Keratinocyte (primary cell): ENCODE measurements at regions not wholly inside any gene's neighbourhood (a gene's known extent, or its start where the extent isn't known, plus 50 kb on each side); places are given as distances from the start of the nearest gene placed in this dataset.

ENCODE experiments used
- DNase-seq: peaks from one replicate; pipeline ENCODE4 v3.0.0-alpha.2; 2011; ENCODE audit warnings: low read depth, missing footprints, low spot score
- FAIRE-seq: peaks from 2 replicates; lab custom pipeline; 2011; peaks lifted over from hg19 to GRCh38; lab: Jason Lieb, UNC
- H2AFZ ChIP-seq: 2 replicates; pipeline ENCODE4 v1.6.0; 2012; ENCODE audit warnings: low read length, control low read depth, inconsistent platforms; ENCODE audit not compliant: control insufficient read depth
- H3K27ac ChIP-seq: 2 replicates; pipeline ENCODE4 v1.5.1; 2011; ENCODE audit warnings: low read length; ENCODE audit not compliant: control insufficient read depth, insufficient read depth
- H3K27me3 ChIP-seq: 3 replicates; pipeline ENCODE4 v1.6.0; 2011; ENCODE audit warnings: low read length; ENCODE audit not compliant: control insufficient read depth, insufficient read depth; ENCODE audit errors: extremely low read depth
- H3K36me3 ChIP-seq, 2 experiments: 2 replicates in 1 of 2; 3 replicates in 1 of 2; pipeline ENCODE4 v1.5.1; 2011; ENCODE audit warnings: low read length in 2 of 2, mild to moderate bottlenecking in 1 of 2; ENCODE audit not compliant: control insufficient read depth in 2 of 2, insufficient read depth in 2 of 2; ENCODE audit errors: extremely low read depth in 1 of 2
- H3K4me1 ChIP-seq: 3 replicates; pipeline ENCODE4 v1.5.1; 2011; ENCODE audit warnings: low read length; ENCODE audit not compliant: control insufficient read depth, insufficient read depth; ENCODE audit errors: extremely low read depth
- H3K4me2 ChIP-seq: 3 replicates; pipeline ENCODE4 v1.6.0; 2011; ENCODE audit warnings: low read depth, low read length; ENCODE audit not compliant: control insufficient read depth, insufficient read depth; ENCODE audit errors: extremely low read depth
- H3K4me3 ChIP-seq, 3 experiments: fragments of 200-600 bp in 1 of 3; sonication (generic) in 1 of 3; 2 replicates in 2 of 3; 3 replicates in 1 of 3; pipeline ENCODE4 v1.5.1; 2011 to 2016; ENCODE audit warnings: low read length in 3 of 3, mild to moderate bottlenecking in 3 of 3, control low read depth in 2 of 3, inconsistent platforms in 1 of 3, low read depth in 1 of 3, mixed read lengths in 1 of 3, mixed run types in 1 of 3, moderate library complexity in 1 of 3; ENCODE audit not compliant: control insufficient read depth in 2 of 3, insufficient read depth in 2 of 3; ENCODE audit errors: extremely low read depth in 1 of 3
- H3K79me2 ChIP-seq: 2 replicates; pipeline ENCODE4 v1.6.0; 2012; ENCODE audit warnings: low read length; ENCODE audit not compliant: control insufficient read depth, insufficient read depth
- H3K9ac ChIP-seq: 3 replicates; pipeline ENCODE4 v1.6.0; 2011; ENCODE audit warnings: low read length; ENCODE audit not compliant: control insufficient read depth, insufficient read depth; ENCODE audit errors: extremely low read depth
- H3K9me1 ChIP-seq: 3 replicates; pipeline ENCODE4 v1.6.0; 2011; ENCODE audit warnings: low read length; ENCODE audit not compliant: control insufficient read depth, insufficient read depth; ENCODE audit errors: extremely low read depth
- H3K9me3 ChIP-seq: 2 replicates; pipeline ENCODE4 v1.5.1; 2012; ENCODE audit warnings: low read depth, low read length; ENCODE audit not compliant: control insufficient read depth
- H4K20me1 ChIP-seq: 3 replicates; pipeline ENCODE4 v1.6.0; 2011; ENCODE audit warnings: low read length; ENCODE audit not compliant: control insufficient read depth, insufficient read depth; ENCODE audit errors: extremely low read depth
- EZH2 ChIP-seq: IDR thresholded peaks from one replicate; pipeline ENCODE4 v1.6.1; 2012; ENCODE audit warnings: inconsistent platforms, mild to moderate bottlenecking, low read length, moderate library complexity
- dilution Hi-C: fragments of 300-500 bp; cut with MboI; formaldehyde crosslinking; loops from one replicate; pipeline ENCODE4 v1.7.0; 2020; ENCODE audit warnings: low sequenced_read_pairs; ENCODE audit not compliant: extremely low pct_ligation_motif_present
- TF ChIP-seq, protein P1 (sequence below), 3 experiments: IDR thresholded peaks in 1 of 3; conservative IDR thresholded peaks in 1 of 3; optimal IDR thresholded peaks in 1 of 3; 2 replicates in 2 of 3; 3 replicates in 1 of 3; pipeline versions ENCODE3 to v1.5.1; 2011; ENCODE audit warnings: low read length in 3 of 3, mild to moderate bottlenecking in 3 of 3, moderate library complexity in 2 of 3, control low read depth in 1 of 3, inconsistent platforms in 1 of 3; ENCODE audit not compliant: insufficient read depth in 2 of 3; ENCODE audit errors: extremely low read depth in 1 of 3

- no peaks in the 10 kb centered on the region for H3K9me1 ChIP-seq
- H3K9me3 ChIP-seq, result no peaks in the 10 kb centered on the region
- H3K27ac ChIP-seq, result no peak overlapping the region
- no peaks in the 10 kb centered on the region for H3K79me2 ChIP-seq
- H2AFZ ChIP-seq, result no peak overlapping the region
- H3K36me3 ChIP-seq, result no peaks in the 10 kb centered on the region
- no peaks in the 10 kb centered on the region for H3K27me3 ChIP-seq
- no peaks in the 10 kb centered on the region for H3K4me1 ChIP-seq
- no peak overlapping the region for H3K9ac ChIP-seq
- FAIRE-seq (no peak), DNase-seq (no peak)
- dilution Hi-C loops, result no loop called here
- no peak for TF ChIP-seq EZH2
- TF ChIP-seq, protein P1, sequence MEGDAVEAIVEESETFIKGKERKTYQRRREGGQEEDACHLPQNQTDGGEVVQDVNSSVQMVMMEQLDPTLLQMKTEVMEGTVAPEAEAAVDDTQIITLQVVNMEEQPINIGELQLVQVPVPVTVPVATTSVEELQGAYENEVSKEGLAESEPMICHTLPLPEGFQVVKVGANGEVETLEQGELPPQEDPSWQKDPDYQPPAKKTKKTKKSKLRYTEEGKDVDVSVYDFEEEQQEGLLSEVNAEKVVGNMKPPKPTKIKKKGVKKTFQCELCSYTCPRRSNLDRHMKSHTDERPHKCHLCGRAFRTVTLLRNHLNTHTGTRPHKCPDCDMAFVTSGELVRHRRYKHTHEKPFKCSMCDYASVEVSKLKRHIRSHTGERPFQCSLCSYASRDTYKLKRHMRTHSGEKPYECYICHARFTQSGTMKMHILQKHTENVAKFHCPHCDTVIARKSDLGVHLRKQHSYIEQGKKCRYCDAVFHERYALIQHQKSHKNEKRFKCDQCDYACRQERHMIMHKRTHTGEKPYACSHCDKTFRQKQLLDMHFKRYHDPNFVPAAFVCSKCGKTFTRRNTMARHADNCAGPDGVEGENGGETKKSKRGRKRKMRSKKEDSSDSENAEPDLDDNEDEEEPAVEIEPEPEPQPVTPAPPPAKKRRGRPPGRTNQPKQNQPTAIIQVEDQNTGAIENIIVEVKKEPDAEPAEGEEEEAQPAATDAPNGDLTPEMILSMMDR (optimal IDR thresholded peaks at IDR 0.05 in 1 of 3, IDR thresholded peaks at IDR 0.05 in 1 of 3, conservative IDR thresholded peaks at IDR 0.05 in 1 of 3; ENCODE audit: extremely low read depth in 1 of 3, insufficient read depth in 2 of 3, low read length in 3 of 3), result no peak
- H4K20me1 ChIP-seq, result no peaks in the 10 kb centered on the region
- H3K4me2 ChIP-seq, result no peak overlapping the region
- H3K4me3 ChIP-seq, result no peak overlapping the region
Measured at GRCh38 chr20:39145921-39146320, 183.8 kb downstream of the DHX35 start.

DNA sequence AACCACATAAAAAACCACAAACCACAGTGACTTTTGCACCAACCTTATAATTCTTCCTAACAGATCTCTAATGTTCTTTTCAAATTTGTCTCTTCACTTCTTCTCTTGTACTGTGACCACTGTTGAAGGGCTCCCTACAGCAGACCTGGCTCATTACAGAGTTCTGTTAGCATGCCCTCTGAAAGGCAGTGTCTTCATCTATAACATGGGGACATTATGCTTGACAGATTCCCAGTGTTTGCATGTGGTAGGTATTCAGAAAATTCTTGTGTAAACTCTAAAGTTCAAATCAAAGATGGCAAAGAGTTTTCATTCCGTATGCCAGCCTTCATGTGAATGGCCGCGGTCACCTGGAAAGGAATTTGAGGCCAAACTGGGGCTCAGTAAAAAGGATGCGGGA is 182.6 kb downstream of the DHX35 start:
- dilution Hi-C loops, result no loop called here
- TF ChIP-seq EZH2, result no peak
- TF ChIP-seq, protein P1 (optimal IDR thresholded peaks at IDR 0.05 in 1 of 3, IDR thresholded peaks at IDR 0.05 in 1 of 3, conservative IDR thresholded peaks at IDR 0.05 in 1 of 3; ENCODE audit: extremely low read depth in 1 of 3, insufficient read depth in 2 of 3, low read length in 3 of 3), result no peak
- DNase-seq, result no peak
- no peak for FAIRE-seq
- Histone ChIP-seq H3K9me1 (no peaks in the 10 kb centered on the region), H3K9me3 (no peaks in the 10 kb centered on the region), H2AFZ (no peak overlapping the region), H3K36me3 (no peaks in the 10 kb centered on the region), H3K27ac (no peak overlapping the region), H3K9ac (no peak overlapping the region), H3K79me2 (no peaks in the 10 kb centered on the region), H3K4me2 (no peak overlapping the region), H3K27me3 (no peaks in the 10 kb centered on the region), H3K4me3 (no peak overlapping the region), H4K20me1 (no peaks in the 10 kb centered on the region), H3K4me1 (no peaks in the 10 kb centered on the region)
